ENCODE measurements at regions not wholly inside any gene's neighbourhood (a gene's known extent, or its start where the extent isn't known, plus 50 kb on each side); places are given as distances from the start of the nearest gene placed in this dataset.

GRCh38 chr12:89838833-89839232 lies 130.2 kb upstream of the ATP2B1 start:
- TF ChIP-seq POLR2AphosphoS5 (IDR thresholded peaks at IDR 0.05; ENCODE audit: low read length) (no peak), RAD21 (IDR thresholded peaks at IDR 0.05; ENCODE audit: insufficient read depth, low read depth, low read length) (no peak), CHD2 (IDR thresholded peaks at IDR 0.05; ENCODE audit: borderline replicate concordance, low read depth, low read length) (no peak), MEF2A (IDR thresholded peaks at IDR 0.05; ENCODE audit: insufficient read depth, low read depth, low read length) (no peak), CTCF (IDR thresholded peaks at IDR 0.05 in 2 of 3, conservative IDR thresholded peaks at IDR 0.05 in 1 of 3; ENCODE audit: control insufficient read depth in 2 of 3, extremely low read depth in 1 of 3, insufficient read depth in 1 of 3, low read depth in 3 of 3, low read length in 3 of 3) (no peak), IKZF2 (IDR thresholded peaks at IDR 0.05) (no peak), BCLAF1 (IDR thresholded peaks at IDR 0.05) (no peak), EZH2 (IDR thresholded peaks at IDR 0.05; ENCODE audit: borderline replicate concordance, control insufficient read depth, low read depth, low read length) (no peak), ZZZ3 (IDR thresholded peaks at IDR 0.05; ENCODE audit: control insufficient read depth, insufficient read length, low read depth) (no peak)

All from GM12878 (cell line).